ENCODE measurements at regions not wholly inside any gene's neighbourhood (a gene's known extent, or its start where the extent isn't known, plus 50 kb on each side); places are given as distances from the start of the nearest gene placed in this dataset.

GRCh38 chr10:131016556-131016955 lies 295.0 kb downstream of the TCERG1L start:
- TF ChIP-seq CTCF (IDR thresholded peaks at IDR 0.05) (no peak), POLR2A (IDR thresholded peaks at IDR 0.05) (no peak), EP300 (IDR thresholded peaks at IDR 0.05) (no peak), POLR2AphosphoS5 (IDR thresholded peaks at IDR 0.05) (no peak)
